Stimulated activated naive CD8-positive, alpha-beta T cell treated with anti-CD3 and anti-CD28 coated beads, Interleukin-15, Interleukin-2, amounts not matched to agents 100 U/mL and 50 U/mL, for 24 hours (primary cell): ENCODE measurements at regions not wholly inside any gene's neighbourhood (a gene's known extent, or its start where the extent isn't known, plus 50 kb on each side); places are given as distances from the start of the nearest gene placed in this dataset.
"Not testable (repeated sequence)": the region's sequence is repeated elsewhere in the genome, so short reads cannot be mapped to it uniquely, and the experiment has no call there.

Experiments
- ATAC-seq: fragments of 150-1000 bp; cut with Tn5 transposase; one replicate; pipeline ENCODE4 v1.10.0; 2021
- DNase-seq: peaks from one replicate; pipeline ENCODE4 v3.0.0; 2021

- ATAC-seq (no peak), DNase-seq (no peak)
Observed at GRCh38 chr3:159371961-159372360, 570.1 kb downstream of the MFSD1 start.

- no peak for ATAC-seq
- no peak for DNase-seq
Observed at GRCh38 chr3:159378396-159379194, 576.7 kb downstream of the MFSD1 start.

- DNase-seq (no peak), ATAC-seq (no peak)
Observed at GRCh38 chr3:159380891-159381290, 579.0 kb downstream of the MFSD1 start.

- no peak for DNase-seq
- ATAC-seq = no peak
Observed at GRCh38 chr3:159390656-159391212, 588.9 kb downstream of the MFSD1 start.

GRCh38 chr3:159397683-159398082 lies 591.0 kb upstream of the IL12A start:
- not testable (repeated sequence) for ATAC-seq, DNase-seq

GRCh38 chr3:159401069-159401468 lies 587.6 kb upstream of the IL12A start:
- no peak for ATAC-seq

GRCh38 chr3:159409711-159410110 lies 578.9 kb upstream of the IL12A start:
- not testable (repeated sequence) for ATAC-seq, DNase-seq

More at GRCh38 chr3:159401069-159401468, 587.6 kb upstream of the IL12A start:
- DNase-seq = no peak

GRCh38 chr3:159413319-159413718 lies 575.3 kb upstream of the IL12A start:
- ATAC-seq (no peak), DNase-seq (no peak)

GRCh38 chr3:159416856-159417255 lies 571.8 kb upstream of the IL12A start:
- DNase-seq (no peak), ATAC-seq (no peak)

GRCh38 chr3:159417761-159418160 lies 570.9 kb upstream of the IL12A start:
- no peak for DNase-seq
- no peak for ATAC-seq

GRCh38 chr3:159418571-159419526 lies 569.8 kb upstream of the IL12A start:
- DNase-seq (no peak), ATAC-seq (no peak)

GRCh38 chr3:159429702-159430101 lies 558.9 kb upstream of the IL12A start:
- DNase-seq = no peak
- no peak for ATAC-seq

GRCh38 chr3:159432682-159433340 lies 555.8 kb upstream of the IL12A start:
- ATAC-seq (no peak), DNase-seq (no peak)

- DNase-seq (no peak), ATAC-seq (no peak)
Observed at GRCh38 chr3:159439346-159439745, 549.3 kb upstream of the IL12A start.

GRCh38 chr3:159441279-159441678 lies 547.4 kb upstream of the IL12A start:
- no peak for DNase-seq
- ATAC-seq = no peak

GRCh38 chr3:159443266-159443665 lies 545.4 kb upstream of the IL12A start:
- DNase-seq (no peak), ATAC-seq (no peak)

GRCh38 chr3:159447841-159448240 lies 540.8 kb upstream of the IL12A start:
- DNase-seq (no peak), ATAC-seq (no peak)

GRCh38 chr3:159448902-159449301 lies 539.7 kb upstream of the IL12A start:
- DNase-seq = no peak
- ATAC-seq = no peak

GRCh38 chr3:159451067-159451466 lies 537.6 kb upstream of the IL12A start:
- ATAC-seq (no peak), DNase-seq (no peak)

- DNase-seq (no peak), ATAC-seq (no peak)
Observed at GRCh38 chr3:159451482-159451881, 537.2 kb upstream of the IL12A start.

- DNase-seq (no peak), ATAC-seq (no peak)
Observed at GRCh38 chr3:159453036-159453435, 535.6 kb upstream of the IL12A start.

- ATAC-seq (no peak), DNase-seq (no peak)
Observed at GRCh38 chr3:159453945-159454344, 534.7 kb upstream of the IL12A start.
